Ishikawa (cell line): ENCODE measurements at regions not wholly inside any gene's neighbourhood (a gene's known extent, or its start where the extent isn't known, plus 50 kb on each side); places are given as distances from the start of the nearest gene placed in this dataset.

Source experiments
- RAD21 ChIP-seq: IDR thresholded peaks from 2 replicates; pipeline ENCODE4 v1.6.1; 2012; ENCODE audit warnings: low read depth
- REST ChIP-seq: IDR thresholded peaks from 2 replicates; pipeline ENCODE4 v1.6.1; 2012; ENCODE audit warnings: low read depth, mild to moderate bottlenecking

GRCh38 chr13:76792731-76793347 lies 93.4 kb downstream of the KCTD12 start:
- no peak for TF ChIP-seq REST
- TF ChIP-seq RAD21, result no peak
